Retinal pigment epithelial cell (primary cell): ENCODE measurements at regions not wholly inside any gene's neighbourhood (a gene's known extent, or its start where the extent isn't known, plus 50 kb on each side); places are given as distances from the start of the nearest gene placed in this dataset.
"Not testable (repeated sequence)": the region's sequence is repeated elsewhere in the genome, so short reads cannot be mapped to it uniquely, and the experiment has no call there.

Source experiments
- DNase-seq: peaks from one replicate; pipeline ENCODE4 v3.0.0-alpha.2; 2010; ENCODE audit warnings: low read depth
- H3K4me3 ChIP-seq: 2 replicates; pipeline ENCODE4 v1.5.1; 2011; ENCODE audit warnings: mild to moderate bottlenecking, low read length, control low read depth, moderate library complexity
- CTCF ChIP-seq: conservative IDR thresholded peaks from 2 replicates; pipeline ENCODE4 v1.5.1; 2011; ENCODE audit warnings: low read depth, low read length, control low read depth, inconsistent platforms

GRCh38 chr10:63675171-63675570 lies 154.0 kb downstream of the REEP3 start:
- peak; percentile 95 for DNase-seq
- H3K4me3 ChIP-seq, result no peak overlapping the region
- TF ChIP-seq CTCF, result no peak

- TF ChIP-seq CTCF, result no peak
- H3K4me3 ChIP-seq, result no peak overlapping the region
- DNase-seq, result no peak
Measured at GRCh38 chr10:63677001-63677400, 155.8 kb downstream of the REEP3 start.

GRCh38 chr10:63680545-63680944 lies 159.3 kb downstream of the REEP3 start:
- H3K4me3 ChIP-seq, DNase-seq: not testable (repeated sequence)

GRCh38 chr10:63681993-63682697 lies 160.9 kb downstream of the REEP3 start:
- no peak for TF ChIP-seq CTCF
- no peak overlapping the region for H3K4me3 ChIP-seq
- no peak for DNase-seq

DNA sequence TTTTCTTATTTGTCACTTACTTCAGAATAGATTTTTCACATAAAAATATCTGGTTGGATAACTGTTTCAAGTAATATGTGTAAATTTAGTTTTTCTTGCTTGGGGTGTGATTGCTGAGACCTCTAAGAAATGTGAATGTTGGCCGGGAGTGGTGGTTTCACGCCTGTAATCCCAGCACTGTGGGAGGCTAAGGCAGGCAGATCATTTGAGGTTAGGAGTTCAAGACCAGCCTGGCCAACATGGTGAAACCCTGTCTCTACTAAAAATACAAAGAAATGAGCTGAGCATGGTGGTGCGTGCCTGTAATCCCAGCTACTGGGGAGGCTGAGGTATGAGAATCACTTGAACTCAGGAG lies 161.5 kb downstream of the REEP3 start:
- not testable (repeated sequence) for H3K4me3 ChIP-seq, DNase-seq

- DNase-seq, result no peak
- no peak for TF ChIP-seq CTCF
Measured at GRCh38 chr10:63683223-63683622, 162.0 kb downstream of the REEP3 start.

GRCh38 chr10:63683686-63684085 lies 162.5 kb downstream of the REEP3 start:
- H3K4me3 ChIP-seq, result no peak overlapping the region
- no peak for TF ChIP-seq CTCF
- DNase-seq, result no peak

More at GRCh38 chr10:63683223-63683622, 162.0 kb downstream of the REEP3 start:
- no peak overlapping the region for H3K4me3 ChIP-seq

GRCh38 chr10:63684257-63684936 lies 163.2 kb downstream of the REEP3 start:
- H3K4me3 ChIP-seq, result no peak overlapping the region
- no peak for TF ChIP-seq CTCF
- DNase-seq, result no peak
